NCI-H2196 treated with DMSO at 0.1 percent for 48 hours (cell line): ENCODE measurements at regions not wholly inside any gene's neighbourhood (a gene's known extent, or its start where the extent isn't known, plus 50 kb on each side); places are given as distances from the start of the nearest gene placed in this dataset.

Experiments used
- DNase-seq: peaks from one replicate; lab custom pipeline; 2025; ENCODE audit not compliant: unreplicated experiment; lab: John Stamatoyannopoulos, UW

GRCh38 chr4:36785973-36786372, 458.6 kb upstream of the NWD2 start:
- no peak for DNase-seq

DNA sequence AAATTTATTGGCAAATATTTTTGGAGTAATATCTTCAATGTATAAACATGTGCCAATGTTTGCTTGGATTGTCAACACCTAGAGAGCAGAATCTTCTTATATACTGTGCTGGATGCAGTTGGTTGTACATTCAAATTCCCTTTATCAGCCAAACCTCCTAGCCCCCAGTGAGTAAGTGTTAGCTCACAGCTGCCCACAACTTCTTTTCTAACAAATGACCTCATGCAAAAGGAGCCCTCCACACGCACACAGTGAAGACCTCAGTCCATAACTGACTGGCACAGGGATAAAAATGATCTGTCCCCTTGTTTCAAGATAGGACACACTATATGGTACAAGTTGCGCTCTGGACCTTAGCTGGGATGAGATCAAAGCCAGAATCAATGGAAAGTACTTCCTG, 458.0 kb upstream of the NWD2 start:
- no peak for DNase-seq

- no peak for DNase-seq
Measured at GRCh38 chr4:36794716-36795115, 449.8 kb upstream of the NWD2 start.

DNA sequence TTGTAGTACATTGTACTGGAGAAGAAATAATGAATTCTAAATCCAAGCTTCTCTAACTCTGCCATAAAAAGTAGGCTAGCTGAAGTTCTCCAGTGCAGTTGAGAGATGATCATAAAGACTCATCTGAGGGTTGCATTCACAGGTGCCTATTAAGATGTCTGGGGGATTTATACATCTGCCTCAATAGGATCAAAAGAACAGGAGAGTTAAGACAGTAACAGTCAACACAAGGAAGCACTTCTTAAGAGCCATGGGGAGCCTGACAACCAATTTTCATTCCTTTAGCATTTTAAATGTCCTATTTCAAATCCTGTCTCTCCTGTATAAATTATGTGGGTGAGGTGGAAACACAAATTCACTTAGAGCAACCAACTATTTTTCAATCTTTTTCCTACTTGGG, 432.4 kb upstream of the NWD2 start:
- no peak for DNase-seq

DNA sequence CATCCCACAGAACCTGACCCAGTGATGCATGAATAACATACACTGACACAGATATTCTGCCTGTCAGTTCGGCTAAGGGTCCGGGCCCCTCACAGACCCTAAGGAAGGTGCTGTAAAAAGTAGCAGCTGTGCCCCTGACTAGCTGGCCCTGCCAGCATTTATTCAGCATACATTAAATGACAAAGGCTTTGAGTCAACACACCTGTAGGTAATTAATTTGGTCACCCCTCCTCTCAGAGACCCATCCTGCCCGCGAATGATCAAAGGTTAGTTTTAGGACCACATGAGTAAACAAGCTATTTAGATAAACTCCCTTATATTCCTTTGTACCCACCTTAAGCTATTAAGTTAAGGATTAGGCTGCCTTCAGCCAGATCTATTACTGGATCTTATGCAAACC, 429.0 kb upstream of the NWD2 start:
- no peak for DNase-seq

DNA sequence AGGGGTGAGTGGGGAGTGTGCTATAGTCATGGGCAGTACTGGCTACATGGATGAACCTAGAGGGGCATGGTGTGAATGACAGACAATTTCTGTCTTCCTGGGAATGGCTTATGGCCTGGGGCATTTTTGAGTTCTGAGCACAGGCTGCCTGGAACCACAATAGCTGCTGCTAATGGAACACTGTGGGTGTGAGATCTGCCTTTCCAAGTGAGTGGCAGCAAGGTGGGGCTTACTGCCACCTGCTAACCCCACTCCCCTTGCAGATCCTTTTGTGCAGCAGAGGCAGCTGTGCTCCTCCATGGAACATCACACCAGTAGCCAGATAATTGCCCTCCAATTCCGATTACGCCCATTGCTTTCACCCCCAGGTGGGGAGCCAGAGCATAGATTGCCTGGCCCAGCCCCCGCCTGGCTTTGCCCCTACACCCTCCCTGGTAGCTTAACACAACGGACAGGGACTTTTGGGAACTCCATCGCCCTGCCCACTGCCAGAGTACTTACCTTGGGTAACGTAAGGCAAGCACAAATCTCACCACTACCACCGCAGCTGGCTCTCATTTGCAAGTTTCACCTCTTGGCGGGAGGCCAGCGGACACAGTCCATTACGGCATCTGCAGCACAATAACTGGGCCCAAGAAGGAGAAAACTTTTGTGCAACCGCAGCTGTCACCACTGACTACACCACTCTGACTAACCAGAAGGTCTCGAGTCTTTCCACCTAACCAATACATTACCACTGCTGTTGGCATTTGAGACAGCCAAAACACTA, 421.2 kb upstream of the NWD2 start:
- DNase-seq, result no peak

GRCh38 chr4:36824682-36825081, 419.9 kb upstream of the NWD2 start:
- no peak for DNase-seq

GRCh38 chr4:36835246-36835645, 409.3 kb upstream of the NWD2 start:
- no peak for DNase-seq

GRCh38 chr4:36841583-36842326, 402.8 kb upstream of the NWD2 start:
- no peak for DNase-seq

DNA sequence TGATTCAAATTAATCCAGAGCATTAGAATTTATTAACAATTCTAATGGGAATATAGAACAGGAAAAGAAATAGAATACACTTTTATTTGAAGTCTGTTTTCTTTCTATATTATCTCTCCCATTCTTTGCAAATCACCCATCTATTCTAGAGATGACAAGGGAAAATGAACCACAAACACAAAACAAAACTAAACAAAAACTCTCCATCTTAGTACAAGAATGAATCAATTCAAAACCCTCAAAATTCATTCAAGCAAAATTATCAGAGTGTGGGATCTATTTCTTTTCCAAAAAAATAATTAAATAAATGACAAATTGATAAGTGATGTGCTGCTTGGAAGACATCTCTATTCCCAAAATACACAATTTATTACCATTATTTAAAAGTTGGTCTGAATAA, 400.1 kb upstream of the NWD2 start:
- DNase-seq, result no peak

DNA sequence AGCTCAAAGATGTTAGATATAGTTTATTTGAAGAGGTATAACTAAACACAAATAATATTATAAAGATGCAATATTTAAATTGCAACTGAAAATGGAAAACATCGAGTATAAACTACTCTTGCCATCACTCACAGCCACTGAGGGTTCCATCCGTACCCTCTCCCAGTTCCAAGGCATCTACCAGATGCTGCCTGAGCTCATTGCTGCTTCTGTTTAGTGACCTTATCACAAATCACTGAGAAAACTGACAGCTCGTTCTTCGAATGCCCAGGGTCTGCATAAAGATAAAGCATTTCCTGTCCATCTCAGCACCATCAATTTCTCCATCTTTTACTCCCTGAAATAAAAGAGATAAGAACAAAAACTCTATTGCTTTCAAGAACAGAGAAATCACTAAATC, 391.7 kb upstream of the NWD2 start:
- DNase-seq, result no peak

DNA sequence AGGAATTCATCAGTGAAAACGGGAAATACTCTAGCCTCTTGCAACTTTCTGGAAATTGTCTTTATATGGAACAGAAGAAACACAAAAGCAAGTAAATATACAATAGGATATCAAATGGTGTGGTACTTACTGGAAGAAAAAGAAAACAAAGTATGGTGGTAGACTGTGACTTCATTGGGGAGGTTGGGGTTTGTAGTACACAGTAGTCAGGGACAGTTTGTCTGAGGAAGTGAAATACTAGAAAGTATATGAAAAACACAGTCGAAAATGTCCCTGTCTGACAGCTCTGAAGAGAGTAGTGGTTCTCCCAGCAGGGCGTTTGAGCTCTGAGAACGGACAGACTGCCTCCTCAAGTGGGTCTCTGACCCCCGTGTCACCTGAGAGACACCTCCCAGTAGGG, 390.0 kb upstream of the NWD2 start:
- DNase-seq, result no peak

GRCh38 chr4:36863601-36864000, 380.9 kb upstream of the NWD2 start:
- no peak for DNase-seq

- DNase-seq, result no peak
Measured at GRCh38 chr4:36870121-36870520, 374.4 kb upstream of the NWD2 start.

DNA sequence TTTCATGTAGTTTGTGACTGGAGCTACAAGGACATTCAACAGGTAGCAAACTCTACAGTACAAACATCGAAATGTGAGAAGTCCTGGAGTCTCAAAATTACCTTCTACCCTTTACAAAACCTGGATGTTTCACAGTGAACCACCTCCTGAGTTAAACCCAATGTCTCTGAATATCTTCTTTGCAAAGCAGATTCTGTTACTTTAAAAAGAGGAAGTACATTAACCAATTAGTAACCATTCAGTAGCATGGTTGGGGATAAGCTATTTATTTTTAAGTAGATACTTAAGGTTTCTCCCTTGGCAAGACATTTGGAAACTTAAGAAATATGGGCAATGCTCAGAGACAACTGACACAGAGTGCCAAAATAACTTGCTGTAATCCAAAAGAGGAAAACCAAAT, 371.9 kb upstream of the NWD2 start:
- no peak for DNase-seq

DNA sequence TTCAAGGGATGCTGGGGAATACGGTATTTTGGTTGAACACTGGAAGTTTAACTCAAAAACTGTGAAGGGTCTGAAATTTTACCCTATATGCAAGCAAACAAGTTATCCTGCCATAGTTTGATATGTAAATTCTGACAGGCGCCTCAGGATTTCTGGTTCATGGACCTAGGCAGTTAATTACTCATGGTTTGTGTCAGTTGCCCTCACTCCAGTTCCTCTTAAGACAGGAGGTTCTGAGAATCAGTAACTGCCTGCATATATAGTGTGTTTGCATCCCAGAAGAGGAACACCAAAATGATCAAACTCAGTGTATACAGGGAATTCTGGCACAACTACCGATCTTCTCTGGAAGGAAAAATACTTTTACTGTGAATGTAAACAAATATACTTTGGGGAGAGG, 360.4 kb upstream of the NWD2 start:
- no peak for DNase-seq

GRCh38 chr4:36891971-36892370, 352.6 kb upstream of the NWD2 start:
- DNase-seq, result no peak

DNA sequence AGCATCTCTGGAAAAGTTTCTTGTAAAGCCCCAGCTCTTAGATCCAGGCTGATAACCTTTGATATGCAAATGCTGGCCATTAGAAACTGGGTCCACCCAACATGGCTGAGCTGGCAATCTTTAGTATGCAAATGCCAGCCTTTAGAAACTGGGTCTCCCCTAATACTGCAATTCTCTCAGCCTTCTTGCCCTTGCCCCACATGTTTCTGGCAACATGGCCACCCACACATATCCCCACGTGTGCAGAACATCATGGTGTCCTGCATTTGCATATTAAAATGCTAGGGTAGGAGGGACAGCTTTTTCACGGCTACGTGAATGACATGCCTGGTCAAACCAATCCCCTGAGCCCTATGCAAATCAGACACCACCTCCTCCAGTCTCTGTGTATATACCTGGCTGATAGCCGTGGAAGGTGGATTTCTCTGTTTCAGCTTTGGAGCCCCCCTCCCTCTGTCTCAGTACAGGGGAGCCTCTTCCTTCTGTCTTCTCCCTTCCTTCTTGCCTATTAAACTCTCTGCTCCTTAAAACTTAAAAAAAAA, 344.0 kb upstream of the NWD2 start:
- no peak for DNase-seq

DNA sequence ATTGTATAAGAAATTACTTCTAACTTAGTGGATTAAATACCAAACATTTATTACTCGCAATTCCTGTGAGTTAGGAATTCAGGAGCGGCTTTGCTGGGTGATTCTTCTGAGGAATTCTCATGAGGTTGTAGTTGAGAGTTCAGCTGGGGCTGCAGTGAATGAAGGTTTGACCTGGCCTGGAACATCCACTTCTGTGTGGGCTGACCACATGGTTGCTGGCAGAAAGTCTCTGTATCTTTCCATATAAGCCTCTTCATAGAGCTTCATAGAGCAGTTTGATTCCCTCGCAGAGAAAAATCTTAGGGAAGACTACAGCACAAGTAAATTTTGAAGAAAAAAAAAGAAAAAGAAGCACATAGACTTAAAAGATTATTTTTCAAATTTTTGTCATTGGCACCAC, 339.7 kb upstream of the NWD2 start:
- no peak for DNase-seq

- no peak for DNase-seq
Measured at GRCh38 chr4:36914106-36914505, 330.4 kb upstream of the NWD2 start.

DNA sequence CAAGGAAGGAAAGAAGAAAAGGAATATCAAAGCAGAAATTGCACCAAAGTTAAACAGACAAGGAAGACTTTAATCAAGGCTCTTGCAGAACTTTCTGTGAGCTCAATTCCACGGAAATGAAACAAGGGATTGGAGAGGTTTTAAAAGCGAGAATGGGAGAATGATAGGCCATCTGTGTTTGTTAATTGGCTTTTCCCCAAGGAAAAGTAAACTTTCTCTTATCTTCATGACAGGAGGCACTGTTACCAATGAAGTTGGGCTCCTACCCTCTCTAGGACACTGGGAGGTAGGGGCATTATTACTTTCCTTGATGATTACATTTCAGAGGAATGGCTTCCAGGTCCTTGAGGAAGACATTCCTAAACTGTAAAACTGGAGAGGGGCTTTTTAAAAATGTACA, 328.8 kb upstream of the NWD2 start:
- no peak for DNase-seq

DNA sequence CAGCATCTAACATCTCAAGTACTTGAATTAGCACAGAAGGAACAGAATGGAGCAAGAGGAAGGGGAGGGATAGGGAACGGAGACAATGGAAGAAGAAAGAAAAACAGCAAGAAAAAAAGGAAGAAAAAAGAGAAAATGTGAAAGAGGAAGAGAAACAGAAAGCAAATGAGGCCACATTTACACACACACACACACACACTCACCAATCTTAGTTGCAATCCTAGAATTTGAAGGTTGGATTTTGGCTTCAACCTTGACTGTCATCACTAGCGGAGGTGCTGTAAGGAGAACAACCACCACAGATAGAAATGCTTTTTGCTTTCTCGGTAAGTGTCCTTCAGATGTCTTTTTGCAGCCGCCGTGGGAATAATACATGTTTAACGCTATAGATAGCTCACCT, 327.1 kb upstream of the NWD2 start:
- DNase-seq, result no peak
